ENCODE measurements at regions not wholly inside any gene's neighbourhood (a gene's known extent, or its start where the extent isn't known, plus 50 kb on each side); places are given as distances from the start of the nearest gene placed in this dataset.

- Histone ChIP-seq H4K20me1 (ENCODE audit: insufficient read depth) (no peaks in the 10 kb centered on the region), H3F3A (ENCODE audit: insufficient read depth, low read length, poor library complexity, severe bottlenecking) (no peaks in the 10 kb centered on the region)
Measured at GRCh38 chrX:80098038-80098437, 83.5 kb downstream of the TBX22 start.

GRCh38 chrX:80120335-80120734 is 105.8 kb downstream of the TBX22 start:
- Histone ChIP-seq H3K9me3 (ENCODE audit: low read length) (no peaks in the 10 kb centered on the region), H3K79me2 (replicated peaks; ENCODE audit: insufficient read depth, low read length) (no peaks in the 10 kb centered on the region), H3K4me3 (ENCODE audit: low read length) (no peak overlapping the region), H3K36me3 (ENCODE audit: insufficient read depth, low read length) (no peaks in the 10 kb centered on the region), H3F3A (ENCODE audit: insufficient read depth, low read length, poor library complexity, severe bottlenecking) (no peaks in the 10 kb centered on the region), H3K9me2 (ENCODE audit: insufficient read depth, low read length) (no peaks in the 10 kb centered on the region), H3K27me3 (ENCODE audit: insufficient read depth, low read depth, low read length) (no peaks in the 10 kb centered on the region), H3K4me2 (ENCODE audit: low read length) (no peak overlapping the region), H4K20me1 (ENCODE audit: insufficient read depth) (no peaks in the 10 kb centered on the region), H2AFZ (ENCODE audit: low read depth, low read length) (no peak overlapping the region), H3K9ac (ENCODE audit: low read length) (no peak overlapping the region), H3K27ac (ENCODE audit: low read length) (no peak overlapping the region)
- TF ChIP-seq, protein P1, sequence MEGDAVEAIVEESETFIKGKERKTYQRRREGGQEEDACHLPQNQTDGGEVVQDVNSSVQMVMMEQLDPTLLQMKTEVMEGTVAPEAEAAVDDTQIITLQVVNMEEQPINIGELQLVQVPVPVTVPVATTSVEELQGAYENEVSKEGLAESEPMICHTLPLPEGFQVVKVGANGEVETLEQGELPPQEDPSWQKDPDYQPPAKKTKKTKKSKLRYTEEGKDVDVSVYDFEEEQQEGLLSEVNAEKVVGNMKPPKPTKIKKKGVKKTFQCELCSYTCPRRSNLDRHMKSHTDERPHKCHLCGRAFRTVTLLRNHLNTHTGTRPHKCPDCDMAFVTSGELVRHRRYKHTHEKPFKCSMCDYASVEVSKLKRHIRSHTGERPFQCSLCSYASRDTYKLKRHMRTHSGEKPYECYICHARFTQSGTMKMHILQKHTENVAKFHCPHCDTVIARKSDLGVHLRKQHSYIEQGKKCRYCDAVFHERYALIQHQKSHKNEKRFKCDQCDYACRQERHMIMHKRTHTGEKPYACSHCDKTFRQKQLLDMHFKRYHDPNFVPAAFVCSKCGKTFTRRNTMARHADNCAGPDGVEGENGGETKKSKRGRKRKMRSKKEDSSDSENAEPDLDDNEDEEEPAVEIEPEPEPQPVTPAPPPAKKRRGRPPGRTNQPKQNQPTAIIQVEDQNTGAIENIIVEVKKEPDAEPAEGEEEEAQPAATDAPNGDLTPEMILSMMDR (IDR thresholded peaks at IDR 0.05; ENCODE audit: poor library complexity, severe bottlenecking), result no peak
- TF ChIP-seq POLR2AphosphoS5 (IDR thresholded peaks at IDR 0.05) (no peak), REST (IDR thresholded peaks at IDR 0.05; ENCODE audit: borderline replicate concordance) (no peak), EZH2 (IDR thresholded peaks at IDR 0.05; ENCODE audit: borderline replicate concordance, insufficient read depth, low read length, poor library complexity, severe bottlenecking) (no peak), EP300 (conservative IDR thresholded peaks at IDR 0.05; ENCODE audit: poor library complexity, severe bottlenecking) (no peak), MXI1 (conservative IDR thresholded peaks at IDR 0.05; ENCODE audit: poor library complexity, severe bottlenecking) (no peak), SMC3 (conservative IDR thresholded peaks at IDR 0.05; ENCODE audit: poor library complexity) (no peak), TAF1 (IDR thresholded peaks at IDR 0.05; ENCODE audit: low read depth) (no peak), RAD21 (conservative IDR thresholded peaks at IDR 0.05) (no peak)

More at GRCh38 chrX:80098038-80098437, 83.5 kb downstream of the TBX22 start:
- Histone ChIP-seq H3K36me3 (ENCODE audit: insufficient read depth, low read length) (no peaks in the 10 kb centered on the region), H3K4me2 (ENCODE audit: low read length) (no peak overlapping the region), H3K4me3 (ENCODE audit: low read length) (no peak overlapping the region), H3K27me3 (ENCODE audit: insufficient read depth, low read depth, low read length) (no peaks in the 10 kb centered on the region), H3K9me3 (ENCODE audit: low read length) (no peaks in the 10 kb centered on the region), H2AFZ (ENCODE audit: low read depth, low read length) (no peak overlapping the region), H3K27ac (ENCODE audit: low read length) (no peak overlapping the region), H3K79me2 (replicated peaks; ENCODE audit: insufficient read depth, low read length) (no peaks in the 10 kb centered on the region), H3K9me2 (ENCODE audit: insufficient read depth, low read length) (no peaks in the 10 kb centered on the region), H3K9ac (ENCODE audit: low read length) (no peak overlapping the region)
- TF ChIP-seq SMC3 (conservative IDR thresholded peaks at IDR 0.05; ENCODE audit: poor library complexity) (no peak), MXI1 (conservative IDR thresholded peaks at IDR 0.05; ENCODE audit: poor library complexity, severe bottlenecking) (no peak), RAD21 (conservative IDR thresholded peaks at IDR 0.05) (no peak)
- TF ChIP-seq, protein P1 (IDR thresholded peaks at IDR 0.05; ENCODE audit: poor library complexity, severe bottlenecking), result no peak
